HG02840 (cell line): ENCODE measurements at regions not wholly inside any gene's neighbourhood (a gene's known extent, or its start where the extent isn't known, plus 50 kb on each side); places are given as distances from the start of the nearest gene placed in this dataset.
"Not testable (repeated sequence)": the region's sequence is repeated elsewhere in the genome, so short reads cannot be mapped to it uniquely, and the experiment has no call there.

ENCODE experiments used
- ATAC-seq: cut with Tn5 transposase; IDR thresholded peaks from one replicate; pipeline ENCODE4 v1.9.1; 2021; ENCODE audit warnings: mild to moderate bottlenecking, moderate library complexity, moderate number of reproducible peaks; ENCODE audit not compliant: unreplicated experiment, low FRiP score

- no peak for ATAC-seq
Measured at GRCh38 chr4:179027569-179027968, 1585.3 kb upstream of the AGA start.

GRCh38 chr4:179028321-179028720, 1586.1 kb upstream of the AGA start:
- no peak for ATAC-seq

GRCh38 chr4:179029683-179030082, 1587.4 kb upstream of the AGA start:
- no peak for ATAC-seq

GRCh38 chr4:179040259-179040658, 1598.0 kb upstream of the AGA start:
- no peak for ATAC-seq

GRCh38 chr4:179048839-179049453, 1606.7 kb upstream of the AGA start:
- ATAC-seq = no peak

- ATAC-seq = no peak
Measured at GRCh38 chr4:179051206-179051605, 1609.0 kb upstream of the AGA start.

GRCh38 chr4:179059396-179059795, 1617.2 kb upstream of the AGA start:
- ATAC-seq = no peak

GRCh38 chr4:179066254-179066653, 1624.0 kb upstream of the AGA start:
- not testable (repeated sequence) for ATAC-seq

- no peak for ATAC-seq
Measured at GRCh38 chr4:179071131-179071530, 1628.9 kb upstream of the AGA start.

GRCh38 chr4:179076865-179077264, 1634.6 kb upstream of the AGA start:
- ATAC-seq = no peak

- ATAC-seq = no peak
Measured at GRCh38 chr4:179095585-179096221, 1653.5 kb upstream of the AGA start.

GRCh38 chr4:179097741-179098140, 1655.5 kb upstream of the AGA start:
- ATAC-seq = no peak

- no peak for ATAC-seq
Measured at GRCh38 chr4:179110356-179110755, 1668.1 kb upstream of the AGA start.

GRCh38 chr4:179110816-179111215, 1668.6 kb upstream of the AGA start:
- no peak for ATAC-seq

- no peak for ATAC-seq
Measured at GRCh38 chr4:179112441-179113170, 1670.4 kb upstream of the AGA start.

GRCh38 chr4:179114615-179115014, 1672.4 kb upstream of the AGA start:
- no peak for ATAC-seq

GRCh38 chr4:179116011-179116410, 1673.8 kb upstream of the AGA start:
- ATAC-seq = no peak

GRCh38 chr4:179116581-179116980, 1674.3 kb upstream of the AGA start:
- ATAC-seq = no peak

- no peak for ATAC-seq
Measured at GRCh38 chr4:179123084-179123483, 1680.8 kb upstream of the AGA start.

- no peak for ATAC-seq
Measured at GRCh38 chr4:179124419-179124818, 1682.2 kb upstream of the AGA start.

- ATAC-seq = no peak
Measured at GRCh38 chr4:179124957-179125356, 1682.7 kb upstream of the AGA start.

- ATAC-seq = no peak
Measured at GRCh38 chr4:179125870-179126269, 1683.6 kb upstream of the AGA start.
